AG09319 (cell line): ENCODE measurements at regions not wholly inside any gene's neighbourhood (a gene's known extent, or its start where the extent isn't known, plus 50 kb on each side); places are given as distances from the start of the nearest gene placed in this dataset.

ENCODE experiments used
- DNase-seq: peaks from one replicate; pipeline ENCODE4 v3.0.0-alpha.2; 2010; ENCODE audit warnings: low read depth; ENCODE audit errors: extremely low read depth
- CTCF ChIP-seq: IDR thresholded peaks from 2 replicates; pipeline ENCODE4 v1.5.1; 2011; ENCODE audit warnings: low read depth, mild to moderate bottlenecking, inconsistent platforms, low read length, moderate library complexity

GRCh38 chr4:58543465-58543864 is 1433.3 kb upstream of the IGFBP7 start:
- TF ChIP-seq CTCF: no peak

GRCh38 chr4:58541926-58542325 is 1431.7 kb upstream of the IGFBP7 start:
- no peak for TF ChIP-seq CTCF
- DNase-seq: no peak

More at GRCh38 chr4:58543465-58543864, 1433.3 kb upstream of the IGFBP7 start:
- no peak for DNase-seq

- no peak for TF ChIP-seq CTCF
- DNase-seq: no peak
Observed at GRCh38 chr4:58522765-58523382, 1412.7 kb upstream of the IGFBP7 start.

- DNase-seq: no peak
- TF ChIP-seq CTCF: no peak
Observed at GRCh38 chr4:58515226-58515625, 1405.0 kb upstream of the IGFBP7 start.

GRCh38 chr4:58514299-58514698 is 1404.1 kb upstream of the IGFBP7 start:
- no peak for DNase-seq
- no peak for TF ChIP-seq CTCF

- no peak for TF ChIP-seq CTCF
- DNase-seq: no peak
Observed at GRCh38 chr4:58510652-58511051, 1400.5 kb upstream of the IGFBP7 start.

- TF ChIP-seq CTCF: no peak
- no peak for DNase-seq
Observed at GRCh38 chr4:58507079-58507478, 1396.9 kb upstream of the IGFBP7 start.
